ENCODE measurements at regions not wholly inside any gene's neighbourhood (a gene's known extent, or its start where the extent isn't known, plus 50 kb on each side); places are given as distances from the start of the nearest gene placed in this dataset.

DNA sequence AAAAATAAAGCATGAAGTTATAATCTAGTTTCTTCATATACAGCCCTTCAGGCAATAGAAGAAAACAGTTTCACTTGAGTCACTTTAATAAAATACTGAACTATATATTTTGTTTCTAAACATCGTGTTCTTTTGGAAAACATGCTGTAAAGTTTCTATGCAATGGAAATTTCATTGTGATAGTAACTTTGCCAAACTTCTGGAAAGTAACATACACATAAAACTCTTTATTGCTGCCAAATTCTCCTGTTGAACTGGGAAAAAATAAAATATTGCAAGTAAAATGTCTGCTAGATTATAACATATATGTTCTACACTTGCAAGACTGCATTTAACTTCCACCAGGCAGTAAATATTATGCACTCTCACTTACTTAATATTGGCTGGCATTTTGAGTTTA, 635.4 kb downstream of the SPRY1 start:
- Histone ChIP-seq H3K4me3 (no peak overlapping the region), H3K27ac (no peak overlapping the region)
- TF ChIP-seq, protein P1, sequence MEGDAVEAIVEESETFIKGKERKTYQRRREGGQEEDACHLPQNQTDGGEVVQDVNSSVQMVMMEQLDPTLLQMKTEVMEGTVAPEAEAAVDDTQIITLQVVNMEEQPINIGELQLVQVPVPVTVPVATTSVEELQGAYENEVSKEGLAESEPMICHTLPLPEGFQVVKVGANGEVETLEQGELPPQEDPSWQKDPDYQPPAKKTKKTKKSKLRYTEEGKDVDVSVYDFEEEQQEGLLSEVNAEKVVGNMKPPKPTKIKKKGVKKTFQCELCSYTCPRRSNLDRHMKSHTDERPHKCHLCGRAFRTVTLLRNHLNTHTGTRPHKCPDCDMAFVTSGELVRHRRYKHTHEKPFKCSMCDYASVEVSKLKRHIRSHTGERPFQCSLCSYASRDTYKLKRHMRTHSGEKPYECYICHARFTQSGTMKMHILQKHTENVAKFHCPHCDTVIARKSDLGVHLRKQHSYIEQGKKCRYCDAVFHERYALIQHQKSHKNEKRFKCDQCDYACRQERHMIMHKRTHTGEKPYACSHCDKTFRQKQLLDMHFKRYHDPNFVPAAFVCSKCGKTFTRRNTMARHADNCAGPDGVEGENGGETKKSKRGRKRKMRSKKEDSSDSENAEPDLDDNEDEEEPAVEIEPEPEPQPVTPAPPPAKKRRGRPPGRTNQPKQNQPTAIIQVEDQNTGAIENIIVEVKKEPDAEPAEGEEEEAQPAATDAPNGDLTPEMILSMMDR (IDR thresholded peaks at IDR 0.05): no peak
- no peak for DNase-seq (ENCODE audit: low spot score)

- TF ChIP-seq, protein P1 (IDR thresholded peaks at IDR 0.05): no peak
- no peak overlapping the region for H3K4me3 ChIP-seq
- no peak overlapping the region for H3K27ac ChIP-seq
- no peak for DNase-seq (ENCODE audit: low spot score)
Observed at GRCh38 chr4:124035364-124036041, 638.9 kb downstream of the SPRY1 start.

DNA sequence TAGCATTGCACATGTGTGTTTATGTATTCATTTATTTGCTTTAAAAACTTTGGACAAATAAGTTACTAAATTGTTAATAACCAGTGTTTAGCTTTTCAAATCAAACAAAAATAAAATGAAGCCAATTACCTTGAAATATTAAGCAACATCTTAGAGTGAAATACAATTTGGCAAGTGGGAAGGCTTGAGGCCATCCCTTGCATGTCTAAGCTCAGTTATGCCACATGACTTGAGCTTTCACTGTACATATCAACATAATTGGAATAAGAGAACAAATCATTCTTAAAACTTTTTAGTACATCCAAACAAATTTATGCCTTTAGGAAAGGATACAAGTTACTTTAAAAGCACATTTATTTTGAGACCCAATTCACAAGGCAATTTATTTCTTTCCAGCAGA, 640.6 kb downstream of the SPRY1 start:
- TF ChIP-seq, protein P1 (IDR thresholded peaks at IDR 0.05): no peak
- Histone ChIP-seq H3K27ac (peak overlapping the region in 1 of 2 donors; percentile 26), H3K4me3 (no peak overlapping the region)
- DNase-seq (ENCODE audit: low spot score): no peak

DNA sequence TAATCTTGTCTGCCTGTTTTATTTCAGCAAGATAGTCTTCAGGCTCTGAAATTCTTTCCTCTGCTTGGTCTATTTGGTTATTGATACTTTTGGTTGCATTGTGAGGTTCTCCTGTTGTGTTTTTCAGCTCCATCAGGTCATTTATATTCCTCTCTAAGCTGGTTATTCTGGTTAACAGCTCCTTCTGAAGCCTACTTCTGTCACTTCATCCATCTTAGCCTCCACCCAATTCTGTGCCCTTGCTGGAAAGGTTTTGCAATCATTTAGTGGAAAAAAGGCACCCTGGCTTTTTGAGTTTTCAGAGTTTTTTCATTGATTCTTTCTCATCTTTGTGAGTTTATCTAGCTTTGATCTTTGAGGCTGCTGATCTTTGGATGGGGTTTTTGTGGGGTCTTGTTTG, 647.7 kb downstream of the SPRY1 start:
- Histone ChIP-seq H3K4me3 (no peak overlapping the region), H3K27ac (no peak overlapping the region)
- TF ChIP-seq, protein P1 (IDR thresholded peaks at IDR 0.05): no peak
- DNase-seq (ENCODE audit: low spot score): no peak

- H3K4me3 ChIP-seq: no peak overlapping the region
- H3K27ac ChIP-seq: no peak overlapping the region
- TF ChIP-seq, protein P1 (IDR thresholded peaks at IDR 0.05): no peak
- no peak for DNase-seq (ENCODE audit: low spot score)
Observed at GRCh38 chr4:124044867-124045266, 648.3 kb downstream of the SPRY1 start.

DNA sequence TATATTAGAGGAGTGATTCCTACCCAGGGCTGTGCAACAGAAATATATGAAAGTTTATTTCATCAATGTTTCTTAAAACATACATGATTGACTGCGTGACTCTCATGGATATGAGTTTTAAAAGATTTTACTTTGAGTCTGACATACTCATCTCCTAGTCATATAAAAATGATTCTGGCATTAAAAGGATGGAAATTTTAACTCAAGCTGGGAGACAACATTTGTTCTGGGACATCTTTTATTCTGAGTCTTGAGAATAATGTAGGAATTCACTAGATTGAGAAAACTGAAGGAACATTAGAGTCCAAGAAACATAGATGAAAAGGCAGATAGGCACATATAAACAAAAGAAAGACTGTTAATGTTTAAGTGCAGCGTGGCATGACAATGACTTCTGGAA, 649.6 kb downstream of the SPRY1 start:
- no peak for DNase-seq (ENCODE audit: low spot score)
- TF ChIP-seq, protein P1 (IDR thresholded peaks at IDR 0.05): no peak
- Histone ChIP-seq H3K4me3 (no peak overlapping the region), H3K27ac (no peak overlapping the region)

GRCh38 chr4:124053872-124054538, 657.4 kb downstream of the SPRY1 start:
- DNase-seq (ENCODE audit: low spot score): no peak
- H3K27ac ChIP-seq: no peak overlapping the region
- TF ChIP-seq, protein P1 (IDR thresholded peaks at IDR 0.05): no peak
- H3K4me3 ChIP-seq: no peak overlapping the region

All from coronary artery (tissue), 2 donors.